GM23248 (cell line): ENCODE measurements at regions not wholly inside any gene's neighbourhood (a gene's known extent, or its start where the extent isn't known, plus 50 kb on each side); places are given as distances from the start of the nearest gene placed in this dataset.

Experiments
- DNase-seq: peaks from one replicate; pipeline ENCODE4 v3.0.0-alpha.2; 2015
- H2AFZ ChIP-seq: fragments of 200-600 bp; sonication (generic); 2 replicates; pipeline ENCODE4 v1.6.1; 2016; ENCODE audit warnings: antibody characterized with exemption
- H3F3A ChIP-seq: fragments of 200-600 bp; sonication (generic); 2 replicates; pipeline ENCODE4 v1.6.1; 2016; ENCODE audit warnings: mild to moderate bottlenecking, antibody characterized with exemption, mixed run types; ENCODE audit not compliant: insufficient read depth
- H3K27ac ChIP-seq: fragments of 200-600 bp; sonication (generic); 2 replicates; pipeline ENCODE4 v1.5.1; 2016; ENCODE audit warnings: mild to moderate bottlenecking
- H3K27me3 ChIP-seq: fragments of 200-600 bp; sonication (generic); replicated peaks from 2 replicates; pipeline ENCODE4 v1.6.1; 2016; ENCODE audit warnings: mild to moderate bottlenecking; ENCODE audit not compliant: insufficient read depth
- H3K36me3 ChIP-seq: fragments of 200-600 bp; sonication (generic); 2 replicates; pipeline ENCODE4 v1.6.1; 2016; ENCODE audit warnings: low read depth, mild to moderate bottlenecking
- H3K4me1 ChIP-seq: fragments of 200-600 bp; sonication (generic); 2 replicates; pipeline ENCODE4 v1.6.1; 2016; ENCODE audit warnings: mild to moderate bottlenecking; ENCODE audit not compliant: insufficient read depth
- H3K4me2 ChIP-seq: fragments of 200-600 bp; sonication (generic); one replicate; pipeline ENCODE4 v1.6.1; 2016; ENCODE audit warnings: mild to moderate bottlenecking; ENCODE audit not compliant: unreplicated experiment
- H3K4me3 ChIP-seq: fragments of 200-600 bp; sonication (generic); 2 replicates; pipeline ENCODE4 v1.5.1; 2016; ENCODE audit warnings: mild to moderate bottlenecking
- H3K79me2 ChIP-seq: fragments of 200-600 bp; sonication (generic); 2 replicates; pipeline ENCODE4 v1.6.1; 2016; ENCODE audit warnings: mild to moderate bottlenecking; ENCODE audit not compliant: insufficient read depth
- H3K9ac ChIP-seq: fragments of 200-600 bp; sonication (generic); 2 replicates; pipeline ENCODE4 v1.6.1; 2016; ENCODE audit warnings: mild to moderate bottlenecking
- H3K9me2 ChIP-seq: fragments of 200-600 bp; sonication (generic); 2 replicates; pipeline ENCODE4 v1.6.1; 2016; ENCODE audit warnings: mixed run types, mild to moderate bottlenecking, moderate library complexity; ENCODE audit not compliant: insufficient read depth
- H3K9me3 ChIP-seq: fragments of 200-600 bp; sonication (generic); one replicate; pipeline ENCODE4 v1.6.1; 2017; ENCODE audit warnings: low read depth
- H4K20me1 ChIP-seq: fragments of 200-600 bp; sonication (generic); 2 replicates; pipeline ENCODE4 v1.6.0; 2016; ENCODE audit not compliant: insufficient read depth
- EZH2 ChIP-seq: fragments of 200-600 bp; sonication (generic); IDR thresholded peaks from 2 replicates; pipeline ENCODE4 v1.6.1; 2018; ENCODE audit warnings: antibody characterized with exemption, mild to moderate bottlenecking; ENCODE audit not compliant: insufficient read depth, poor library complexity, severe bottlenecking
- EZH2phosphoT487 ChIP-seq: fragments of 200-600 bp; sonication (generic); IDR thresholded peaks from 2 replicates; pipeline ENCODE4 v1.6.1; 2018; ENCODE audit warnings: antibody characterized with exemption, moderate library complexity, mild to moderate bottlenecking, low read depth; ENCODE audit not compliant: insufficient read depth
- WGBS, 2 experiments: methylation state at CpG; one replicate each; pipeline ENCODE4 v1.1.6; 2015 to 2017; ENCODE audit warnings: low lambda C conversion rate in 2 of 2, low coverage in 1 of 2; ENCODE audit errors: missing lambda C conversion rate in 2 of 2; 5-methylcytosine and 5-hydroxymethylcytosine counted together
- in situ Hi-C: fragments of 300-500 bp; cut with MboI; formaldehyde crosslinking; loops from 2 replicates; pipeline ENCODE4 v1.15.0; 2020

GRCh38 chr11:19539861-19540260 is 172.8 kb upstream of the NAV2 start:
- in situ Hi-C loops, result loop anchor here (5.0 to 10.0 kb wide), 2 partner anchors 218 to 465 kb away; no protein-coding TSS in a partner anchor

DNA sequence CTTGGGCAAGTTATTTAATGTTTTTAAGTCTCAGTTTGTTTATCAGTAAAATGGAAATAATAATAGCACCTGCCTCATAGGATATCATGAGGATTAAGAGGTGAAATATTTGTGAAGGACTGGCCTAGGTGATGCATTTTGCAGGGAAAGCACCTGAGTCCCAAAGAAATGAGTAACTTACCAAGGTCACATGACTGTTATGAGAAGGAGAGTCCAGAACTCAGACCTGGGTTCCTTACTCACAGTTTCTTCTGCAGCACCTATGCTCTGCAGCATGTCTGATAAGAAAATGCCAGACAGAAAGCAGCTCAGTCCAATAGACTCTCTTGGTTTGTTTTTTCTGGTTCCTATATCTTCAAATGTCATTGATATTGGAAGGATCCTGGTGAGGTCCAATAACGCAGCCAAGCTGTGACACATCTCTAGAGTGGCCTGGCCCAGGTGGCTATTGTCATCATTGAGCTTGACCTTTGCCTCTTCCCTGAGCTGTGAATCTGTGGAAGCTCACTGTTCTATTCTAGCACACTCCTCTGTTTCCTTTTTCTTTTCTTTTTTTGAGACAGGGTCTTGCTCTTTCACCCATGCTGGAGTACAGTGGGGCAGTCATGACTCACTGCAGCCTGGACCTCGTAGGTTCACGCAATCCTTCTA is 174.7 kb upstream of the NAV2 start:
- H2AFZ ChIP-seq, result no peak overlapping the region
- H3K79me2 ChIP-seq, result no peaks in the 10 kb centered on the region
- H3K9me2 ChIP-seq, result no peaks in the 10 kb centered on the region
- in situ Hi-C loops, result no loop called here
- no peak overlapping the region for H3K4me2 ChIP-seq
- WGBS, 2 experiments, result 91 to 94% methylated on average over 3 of the region's 3 CpGs
- no peaks in the 10 kb centered on the region for H4K20me1 ChIP-seq
- no peak overlapping the region for H3K4me3 ChIP-seq
- no peaks in the 10 kb centered on the region for H3F3A ChIP-seq
- H3K9ac ChIP-seq, result no peak overlapping the region
- no peaks in the 10 kb centered on the region for H3K4me1 ChIP-seq
- H3K9me3 ChIP-seq, result no peaks in the 10 kb centered on the region
- TF ChIP-seq EZH2 (no peak), EZH2phosphoT487 (no peak)
- DNase-seq, result no peak
- H3K36me3 ChIP-seq, result no peaks in the 10 kb centered on the region
- no peak overlapping the region for H3K27ac ChIP-seq
- H3K27me3 ChIP-seq, result no peaks in the 10 kb centered on the region

More at GRCh38 chr11:19539861-19540260, 172.8 kb upstream of the NAV2 start:
- no peaks in the 10 kb centered on the region for H3K4me1 ChIP-seq
- no peaks in the 10 kb centered on the region for H3K27me3 ChIP-seq
- WGBS, 2 experiments, result 72 to 84% methylated on average over 6 of the region's 6 CpGs
- no peak overlapping the region for H3K4me3 ChIP-seq
- no peaks in the 10 kb centered on the region for H3K9me2 ChIP-seq
- H3K4me2 ChIP-seq, result no peak overlapping the region
- no peak overlapping the region for H3K9ac ChIP-seq
- H3K9me3 ChIP-seq, result no peaks in the 10 kb centered on the region
- TF ChIP-seq EZH2phosphoT487, result no peak
- TF ChIP-seq EZH2, result no peak
- H4K20me1 ChIP-seq, result no peaks in the 10 kb centered on the region
- no peaks in the 10 kb centered on the region for H3F3A ChIP-seq
- H2AFZ ChIP-seq, result no peak overlapping the region
- no peak overlapping the region for H3K27ac ChIP-seq
- no peaks in the 10 kb centered on the region for H3K79me2 ChIP-seq
- no peak for DNase-seq
- H3K36me3 ChIP-seq, result no peaks in the 10 kb centered on the region

GRCh38 chr11:19536131-19536530 is 176.5 kb upstream of the NAV2 start:
- Histone ChIP-seq H3K79me2 (no peaks in the 10 kb centered on the region), H3K9ac (no peak overlapping the region), H3K36me3 (no peaks in the 10 kb centered on the region), H3K4me1 (no peaks in the 10 kb centered on the region), H3K9me2 (no peaks in the 10 kb centered on the region), H3K4me2 (no peak overlapping the region), H3K27me3 (no peaks in the 10 kb centered on the region), H4K20me1 (no peaks in the 10 kb centered on the region; the same call in 1 of the 2 replicates), H2AFZ (no peak overlapping the region), H3K4me3 (no peak overlapping the region), H3K9me3 (no peaks in the 10 kb centered on the region), H3K27ac (no peak overlapping the region), H3F3A (no peaks in the 10 kb centered on the region)
- in situ Hi-C loops, result no loop called here
- no peak for TF ChIP-seq EZH2
- no peak for TF ChIP-seq EZH2phosphoT487
- WGBS, 2 experiments, result 81 to 89% methylated on average over 4 of the region's 4 CpGs
- DNase-seq, result no peak

DNA sequence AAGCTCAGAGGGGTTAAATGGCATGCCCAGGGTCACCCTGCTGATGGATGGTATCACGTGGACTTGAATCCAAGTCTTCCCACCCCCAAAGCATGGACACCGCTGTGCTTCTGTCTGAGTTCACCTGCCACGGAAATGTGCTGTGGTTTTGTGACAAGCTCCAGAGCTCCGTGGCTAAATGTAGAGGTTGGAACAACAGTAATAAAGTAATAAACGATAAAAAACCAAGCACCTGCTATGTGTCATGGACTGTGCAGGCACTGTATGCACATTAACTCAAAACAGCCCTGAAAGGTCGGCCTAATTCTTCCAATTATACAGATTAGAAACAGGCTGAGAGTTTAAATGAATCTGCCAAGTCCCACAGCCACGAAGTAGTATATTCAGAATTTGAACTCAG is 182.1 kb upstream of the NAV2 start:
- Histone ChIP-seq H3K27ac (no peak overlapping the region), H3K36me3 (no peaks in the 10 kb centered on the region), H3K9ac (no peak overlapping the region), H3K4me3 (no peak overlapping the region), H2AFZ (no peak overlapping the region), H3K4me2 (no peak overlapping the region), H4K20me1 (no peaks in the 10 kb centered on the region; the same call in 1 of the 2 replicates), H3K4me1 (no peaks in the 10 kb centered on the region), H3K27me3 (no peaks in the 10 kb centered on the region), H3K9me2 (no peaks in the 10 kb centered on the region), H3F3A (no peaks in the 10 kb centered on the region), H3K79me2 (no peaks in the 10 kb centered on the region), H3K9me3 (no peaks in the 10 kb centered on the region)
- 57 to 60% methylated on average over 7 of the region's 7 CpGs for WGBS, 2 experiments
- TF ChIP-seq EZH2 (no peak), EZH2phosphoT487 (no peak)
- DNase-seq, result no peak
- in situ Hi-C loops, result no loop called here

GRCh38 chr11:19526119-19526518 is 186.5 kb upstream of the NAV2 start:
- H3K9me3 ChIP-seq, result no peaks in the 10 kb centered on the region
- H3K4me3 ChIP-seq, result no peak overlapping the region
- in situ Hi-C loops, result no loop called here
- no peak overlapping the region for H2AFZ ChIP-seq
- DNase-seq, result no peak
- 79 to 90% methylated on average over 2 of the region's 2 CpGs for WGBS, 2 experiments
- H3K4me2 ChIP-seq, result no peak overlapping the region
- no peaks in the 10 kb centered on the region for H3K79me2 ChIP-seq
- no peak overlapping the region for H3K9ac ChIP-seq
- no peaks in the 10 kb centered on the region for H4K20me1 ChIP-seq
- H3K9me2 ChIP-seq, result no peaks in the 10 kb centered on the region
- H3F3A ChIP-seq, result no peaks in the 10 kb centered on the region
- TF ChIP-seq EZH2, result no peak
- no peaks in the 10 kb centered on the region for H3K27me3 ChIP-seq
- H3K4me1 ChIP-seq, result no peaks in the 10 kb centered on the region
- no peaks in the 10 kb centered on the region for H3K36me3 ChIP-seq
- no peak overlapping the region for H3K27ac ChIP-seq
